ENCODE measurements at regions not wholly inside any gene's neighbourhood (a gene's known extent, or its start where the extent isn't known, plus 50 kb on each side); places are given as distances from the start of the nearest gene placed in this dataset.

- ATAC-seq: no peak
- no peak for TF ChIP-seq ZNF8 (CRISPR knock-in tag; IDR thresholded peaks at IDR 0.05)
- no peak for TF ChIP-seq CSDC2 (CRISPR knock-in tag; IDR thresholded peaks at IDR 0.05)
- no peak for TF ChIP-seq ZC3H10 (CRISPR knock-in tag; IDR thresholded peaks at IDR 0.05)
- TF ChIP-seq RARB (CRISPR knock-in tag; IDR thresholded peaks at IDR 0.05): no peak
- TF ChIP-seq ZNF70 (CRISPR knock-in tag; IDR thresholded peaks at IDR 0.05): no peak
- TF ChIP-seq BACH2 (CRISPR knock-in tag; IDR thresholded peaks at IDR 0.05; ENCODE audit: borderline replicate concordance): no peak
- no peak for TF ChIP-seq CREB5 (CRISPR knock-in tag; IDR thresholded peaks at IDR 0.05; ENCODE audit: low read depth)
- no peak for TF ChIP-seq PPARA (CRISPR knock-in tag; IDR thresholded peaks at IDR 0.05; ENCODE audit: borderline replicate concordance)
- no peak for TF ChIP-seq ISL1 (CRISPR knock-in tag; IDR thresholded peaks at IDR 0.05)
- no peak for TF ChIP-seq TOX (CRISPR knock-in tag; IDR thresholded peaks at IDR 0.05; ENCODE audit: borderline replicate concordance)
- no peak for TF ChIP-seq ZFP3 (CRISPR knock-in tag; IDR thresholded peaks at IDR 0.05)
- TF ChIP-seq ZNF565 (CRISPR knock-in tag; conservative IDR thresholded peaks at IDR 0.05; ENCODE audit: low read depth): no peak
- no peak for TF ChIP-seq ZFP30 (CRISPR knock-in tag; IDR thresholded peaks at IDR 0.05)
- no peak for TF ChIP-seq ARNTL (CRISPR knock-in tag; IDR thresholded peaks at IDR 0.05; ENCODE audit: borderline replicate concordance, low read depth)
Observed at GRCh38 chr11:10931761-10932670, 74.2 kb upstream of the ZBED5 start.

GRCh38 chr11:10930972-10931760, 73.3 kb upstream of the ZBED5 start:
- TF ChIP-seq GLIS3 (CRISPR knock-in tag; IDR thresholded peaks at IDR 0.05) (no peak), CREB5 (CRISPR knock-in tag; IDR thresholded peaks at IDR 0.05; ENCODE audit: low read depth) (no peak), ZC3H10 (CRISPR knock-in tag; IDR thresholded peaks at IDR 0.05) (no peak), RARB (CRISPR knock-in tag; IDR thresholded peaks at IDR 0.05) (no peak), ESRRG (CRISPR knock-in tag; IDR thresholded peaks at IDR 0.05) (no peak), POU6F1 (CRISPR knock-in tag; IDR thresholded peaks at IDR 0.05; ENCODE audit: borderline replicate concordance, low read depth) (no peak), TCF4 (CRISPR knock-in tag; IDR thresholded peaks at IDR 0.05; ENCODE audit: borderline replicate concordance) (no peak), BACH2 (CRISPR knock-in tag; IDR thresholded peaks at IDR 0.05; ENCODE audit: borderline replicate concordance) (0 out of 2 replicates have a peak, but pooled peaks have one; percentile 23), SNAI2 (CRISPR knock-in tag; IDR thresholded peaks at IDR 0.05) (no peak), ZFP3 (CRISPR knock-in tag; IDR thresholded peaks at IDR 0.05) (no peak), OSR1 (CRISPR knock-in tag; IDR thresholded peaks at IDR 0.05) (no peak), PPARA (CRISPR knock-in tag; IDR thresholded peaks at IDR 0.05; ENCODE audit: borderline replicate concordance) (no peak), ZNF8 (CRISPR knock-in tag; IDR thresholded peaks at IDR 0.05) (no peak), CSDC2 (CRISPR knock-in tag; IDR thresholded peaks at IDR 0.05) (peak; percentile 5; the same call in 1 of the 2 replicates), ARNTL (CRISPR knock-in tag; IDR thresholded peaks at IDR 0.05; ENCODE audit: borderline replicate concordance, low read depth) (no peak), PATZ1 (CRISPR knock-in tag; IDR thresholded peaks at IDR 0.05; ENCODE audit: borderline replicate concordance) (peak; percentile 58; the same call in 1 of the 2 replicates), CSRNP3 (CRISPR knock-in tag; IDR thresholded peaks at IDR 0.05) (no peak), TSHZ2 (CRISPR knock-in tag; IDR thresholded peaks at IDR 0.05) (no peak), ZNF70 (CRISPR knock-in tag; IDR thresholded peaks at IDR 0.05) (0 out of 2 replicates have a peak, but pooled peaks have one; percentile 15), ZNF565 (CRISPR knock-in tag; conservative IDR thresholded peaks at IDR 0.05; ENCODE audit: low read depth) (no peak), TOX (CRISPR knock-in tag; IDR thresholded peaks at IDR 0.05; ENCODE audit: borderline replicate concordance) (no peak), ZFP30 (CRISPR knock-in tag; IDR thresholded peaks at IDR 0.05) (no peak), ISL1 (CRISPR knock-in tag; IDR thresholded peaks at IDR 0.05) (no peak)
- peak; percentile 76 for ATAC-seq

All from SK-N-SH treated with all-trans-retinoic acid at 6 μM for 48 hours (cell line).